ENCODE measurements at regions not wholly inside any gene's neighbourhood (a gene's known extent, or its start where the extent isn't known, plus 50 kb on each side); places are given as distances from the start of the nearest gene placed in this dataset.
"Not testable (repeated sequence)": the region's sequence is repeated elsewhere in the genome, so short reads cannot be mapped to it uniquely, and the experiment has no call there.

DNA sequence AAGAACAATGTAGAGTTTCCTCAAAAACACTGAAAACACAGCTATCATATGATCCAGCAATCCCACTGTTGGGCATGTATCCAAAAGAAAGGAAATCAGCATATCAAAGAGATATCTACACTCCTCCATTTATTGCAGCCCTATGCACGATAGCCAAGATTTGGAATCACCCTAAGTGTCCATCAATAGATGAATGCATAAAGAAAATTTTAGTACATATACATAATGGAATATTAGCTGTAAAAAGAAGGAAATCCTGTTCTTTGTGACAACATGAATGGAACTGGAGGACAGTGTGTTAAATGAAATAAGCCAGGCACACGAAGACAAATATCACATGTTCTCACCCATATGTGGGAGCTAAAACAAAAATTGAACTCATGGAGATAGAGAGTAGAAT, 114.5 kb upstream of the FN1 start:
- Histone ChIP-seq H3K27me3 (ENCODE audit: control insufficient read depth in 1 of 2, insufficient read depth in 2 of 2, low read length in 2 of 2) (no peaks in the 10 kb centered on the region), H3K36me3 (ENCODE audit: control insufficient read depth in 1 of 2, insufficient read depth in 2 of 2, low read length in 2 of 2) (no peaks in the 10 kb centered on the region), H3K4me1 (ENCODE audit: control insufficient read depth in 1 of 2, insufficient read depth in 2 of 2, low read length in 2 of 2) (no peaks in the 10 kb centered on the region), H3K4me3 (ENCODE audit: low read depth in 1 of 2, low read length in 2 of 2) (no peak overlapping the region), H3K9me3 (ENCODE audit: control insufficient read depth in 1 of 2, low read length in 2 of 2) (no peaks in the 10 kb centered on the region), H3K9ac (ENCODE audit: low read depth in 1 of 2, low read length in 2 of 2) (no peak overlapping the region), H3K27ac (ENCODE audit: low read depth, low read length) (no peak overlapping the region)

DNA sequence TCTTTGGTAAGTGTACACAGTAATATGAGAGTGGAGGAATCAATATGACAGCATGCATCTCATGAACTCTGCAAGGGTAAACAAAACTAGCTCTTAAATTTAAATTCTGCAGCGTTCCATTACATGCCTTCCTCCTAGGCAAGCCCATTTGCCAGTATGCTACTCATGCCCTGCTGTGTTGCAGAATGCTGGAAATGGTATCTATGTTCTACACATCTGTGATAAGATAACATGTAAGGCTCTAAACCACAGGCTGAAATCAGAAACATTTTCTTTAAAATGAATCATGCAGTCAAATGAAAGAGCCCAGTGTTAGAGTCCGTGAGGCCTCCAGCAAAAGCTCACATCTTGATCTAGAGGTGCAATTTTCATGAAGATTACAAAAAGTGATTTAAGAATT, 112.8 kb upstream of the FN1 start:
- H3K4me1 ChIP-seq (ENCODE audit: control insufficient read depth in 1 of 2, insufficient read depth in 2 of 2, low read length in 2 of 2) = no peaks in the 10 kb centered on the region
- no peaks in the 10 kb centered on the region for H3K27me3 ChIP-seq (ENCODE audit: control insufficient read depth in 1 of 2, insufficient read depth in 2 of 2, low read length in 2 of 2)
- no peak overlapping the region for H3K4me3 ChIP-seq (ENCODE audit: low read depth in 1 of 2, low read length in 2 of 2)

DNA sequence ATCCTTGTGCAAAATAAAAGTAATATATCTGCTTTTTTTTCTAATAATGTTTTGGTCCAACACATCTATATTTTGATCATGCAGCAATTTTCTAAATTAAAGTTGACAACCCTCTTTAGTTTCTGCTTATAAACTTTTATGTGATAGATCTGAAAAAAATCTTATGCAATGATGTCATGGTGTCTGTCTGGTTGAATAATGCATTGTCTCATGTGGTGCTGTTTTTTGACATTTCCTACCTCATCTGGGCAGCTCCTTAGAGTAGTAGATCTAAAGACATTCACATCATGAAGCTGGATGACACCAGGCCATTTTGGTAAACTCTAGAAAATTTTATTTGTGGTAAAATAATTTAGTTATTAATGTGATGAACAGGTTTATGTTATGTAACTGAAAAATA, 106.8 kb upstream of the FN1 start:
- H3K4me3 ChIP-seq (ENCODE audit: low read depth in 1 of 2, low read length in 2 of 2) = no peak overlapping the region
- no peak overlapping the region for H3K27ac ChIP-seq (ENCODE audit: low read depth, low read length)
- no peaks in the 10 kb centered on the region for H3K9me3 ChIP-seq (ENCODE audit: control insufficient read depth in 1 of 2, low read length in 2 of 2)
- no peaks in the 10 kb centered on the region for H3K27me3 ChIP-seq (ENCODE audit: control insufficient read depth in 1 of 2, insufficient read depth in 2 of 2, low read length in 2 of 2)
- H3K4me1 ChIP-seq (ENCODE audit: control insufficient read depth in 1 of 2, insufficient read depth in 2 of 2, low read length in 2 of 2) = no peaks in the 10 kb centered on the region
- no peak overlapping the region for H3K9ac ChIP-seq (ENCODE audit: low read depth in 1 of 2, low read length in 2 of 2)
- no peaks in the 10 kb centered on the region for H3K36me3 ChIP-seq (ENCODE audit: control insufficient read depth in 1 of 2, insufficient read depth in 2 of 2, low read length in 2 of 2)

More for the DNA sequence above, 112.8 kb upstream of the FN1 start:
- Histone ChIP-seq H3K9ac (ENCODE audit: low read depth in 1 of 2, low read length in 2 of 2) (no peak overlapping the region), H3K36me3 (ENCODE audit: control insufficient read depth in 1 of 2, insufficient read depth in 2 of 2, low read length in 2 of 2) (no peaks in the 10 kb centered on the region), H3K9me3 (ENCODE audit: control insufficient read depth in 1 of 2, low read length in 2 of 2) (no peaks in the 10 kb centered on the region), H3K27ac (ENCODE audit: low read depth, low read length) (no peak overlapping the region)

DNA sequence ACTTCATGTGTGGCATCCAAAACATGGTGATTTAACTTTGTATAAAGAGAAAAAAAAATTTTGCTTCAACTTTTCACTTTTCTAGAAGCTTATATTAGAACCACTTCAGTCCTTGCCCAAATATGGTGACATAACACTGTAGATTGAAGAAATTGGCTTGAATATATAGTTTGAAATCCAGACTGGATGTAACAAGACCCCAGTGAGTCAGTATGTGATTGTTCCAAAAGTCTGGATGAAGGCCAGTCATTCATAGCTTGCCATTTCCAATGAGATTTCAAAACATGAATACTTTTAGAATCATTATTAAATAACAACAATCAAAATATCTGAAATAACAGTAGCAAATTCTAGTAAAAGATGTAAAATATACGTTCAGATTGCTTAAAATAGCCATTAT, 104.8 kb upstream of the FN1 start:
- H3K9ac ChIP-seq (ENCODE audit: low read depth in 1 of 2, low read length in 2 of 2) = no peak overlapping the region
- H3K9me3 ChIP-seq (ENCODE audit: control insufficient read depth in 1 of 2, low read length in 2 of 2) = no peaks in the 10 kb centered on the region
- H3K36me3 ChIP-seq (ENCODE audit: control insufficient read depth in 1 of 2, insufficient read depth in 2 of 2, low read length in 2 of 2) = no peaks in the 10 kb centered on the region
- H3K27me3 ChIP-seq (ENCODE audit: control insufficient read depth in 1 of 2, insufficient read depth in 2 of 2, low read length in 2 of 2) = no peaks in the 10 kb centered on the region
- H3K27ac ChIP-seq (ENCODE audit: low read depth, low read length) = no peak overlapping the region
- no peak overlapping the region for H3K4me3 ChIP-seq (ENCODE audit: low read depth in 1 of 2, low read length in 2 of 2)
- no peaks in the 10 kb centered on the region for H3K4me1 ChIP-seq (ENCODE audit: control insufficient read depth in 1 of 2, insufficient read depth in 2 of 2, low read length in 2 of 2)

DNA sequence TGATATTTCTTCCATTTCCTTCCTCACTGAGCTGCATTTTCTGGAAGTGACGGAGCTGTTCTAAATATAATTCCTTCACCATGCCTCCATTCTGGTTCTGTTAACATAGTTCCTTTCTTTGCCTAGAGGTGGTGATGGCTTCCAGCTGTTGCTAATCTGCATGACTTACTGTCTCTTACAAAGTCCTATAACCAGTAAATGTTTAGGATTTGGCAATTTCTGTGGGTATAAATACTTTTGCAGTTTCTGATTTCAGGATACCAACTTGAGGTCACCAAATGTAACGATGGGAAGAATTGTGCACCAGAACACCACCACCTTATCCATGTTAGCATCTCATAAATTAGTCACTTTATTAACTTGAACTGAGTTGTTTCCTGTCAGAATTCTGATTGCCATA, 101.7 kb upstream of the FN1 start:
- Histone ChIP-seq H3K9me3 (ENCODE audit: control insufficient read depth in 1 of 2, low read length in 2 of 2) (peaks cover 0 to 3% of the 10 kb centered on the region in 2 donors), H3K36me3 (ENCODE audit: control insufficient read depth in 1 of 2, insufficient read depth in 2 of 2, low read length in 2 of 2) (no peaks in the 10 kb centered on the region), H3K27ac (ENCODE audit: low read depth, low read length) (no peak overlapping the region), H3K4me1 (ENCODE audit: control insufficient read depth in 1 of 2, insufficient read depth in 2 of 2, low read length in 2 of 2) (no peaks in the 10 kb centered on the region), H3K9ac (ENCODE audit: low read depth in 1 of 2, low read length in 2 of 2) (no peak overlapping the region), H3K4me3 (ENCODE audit: low read depth in 1 of 2, low read length in 2 of 2) (no peak overlapping the region), H3K27me3 (ENCODE audit: control insufficient read depth in 1 of 2, insufficient read depth in 2 of 2, low read length in 2 of 2) (no peaks in the 10 kb centered on the region)

DNA sequence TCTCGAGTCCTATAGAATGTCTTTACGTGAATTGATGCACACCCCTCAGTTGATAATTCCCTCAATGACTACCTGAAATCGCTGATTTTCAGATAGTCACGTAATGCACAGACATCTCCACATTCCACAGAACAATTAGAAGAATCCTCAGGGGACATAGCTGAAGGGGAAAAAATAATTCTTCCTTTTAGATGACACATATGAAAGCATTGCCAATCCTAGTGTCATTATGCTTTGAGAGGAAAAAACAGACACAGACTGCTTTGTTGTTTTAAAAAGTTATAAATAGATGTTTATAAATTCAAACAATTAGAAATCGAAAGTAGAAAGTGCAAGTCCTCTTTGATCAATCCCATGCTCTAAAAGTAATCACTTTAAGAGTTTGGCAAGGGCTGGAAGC, 100.6 kb upstream of the FN1 start:
- H3K27ac ChIP-seq (ENCODE audit: low read depth, low read length) = no peak overlapping the region

DNA sequence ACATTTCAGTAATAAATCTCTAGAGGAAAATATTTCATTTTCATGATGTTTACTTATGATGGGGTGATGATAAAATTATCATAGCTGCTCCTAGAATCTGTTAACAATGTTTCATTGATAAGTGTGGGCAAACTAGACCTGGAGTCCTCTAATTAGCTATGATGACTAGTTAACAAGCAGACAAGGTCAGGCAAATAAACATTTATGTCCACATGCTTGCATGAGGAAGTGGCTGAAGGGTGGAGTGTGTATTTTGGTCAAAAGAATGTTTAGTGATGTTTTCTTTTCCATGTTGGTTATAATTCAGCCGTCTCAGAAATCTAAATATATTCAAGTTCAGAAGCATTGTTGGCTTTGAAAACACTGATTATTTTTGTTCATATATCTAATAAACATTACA, 99.9 kb upstream of the FN1 start:
- Histone ChIP-seq H3K9ac (ENCODE audit: low read depth in 1 of 2, low read length in 2 of 2) (no peak overlapping the region), H3K27ac (ENCODE audit: low read depth, low read length) (no peak overlapping the region), H3K4me1 (ENCODE audit: control insufficient read depth in 1 of 2, insufficient read depth in 2 of 2, low read length in 2 of 2) (no peaks in the 10 kb centered on the region), H3K4me3 (ENCODE audit: low read depth in 1 of 2, low read length in 2 of 2) (no peak overlapping the region), H3K9me3 (ENCODE audit: control insufficient read depth in 1 of 2, low read length in 2 of 2) (peaks cover 0 to 3% of the 10 kb centered on the region in 2 donors), H3K36me3 (ENCODE audit: control insufficient read depth in 1 of 2, insufficient read depth in 2 of 2, low read length in 2 of 2) (no peaks in the 10 kb centered on the region), H3K27me3 (ENCODE audit: control insufficient read depth in 1 of 2, insufficient read depth in 2 of 2, low read length in 2 of 2) (no peaks in the 10 kb centered on the region)

More for the DNA sequence above, 100.6 kb upstream of the FN1 start:
- Histone ChIP-seq H3K4me3 (ENCODE audit: low read depth in 1 of 2, low read length in 2 of 2) (no peak overlapping the region), H3K36me3 (ENCODE audit: control insufficient read depth in 1 of 2, insufficient read depth in 2 of 2, low read length in 2 of 2) (no peaks in the 10 kb centered on the region), H3K9ac (ENCODE audit: low read depth in 1 of 2, low read length in 2 of 2) (no peak overlapping the region), H3K9me3 (ENCODE audit: control insufficient read depth in 1 of 2, low read length in 2 of 2) (peaks cover 0 to 3% of the 10 kb centered on the region in 2 donors), H3K27me3 (ENCODE audit: control insufficient read depth in 1 of 2, insufficient read depth in 2 of 2, low read length in 2 of 2) (no peaks in the 10 kb centered on the region), H3K4me1 (ENCODE audit: control insufficient read depth in 1 of 2, insufficient read depth in 2 of 2, low read length in 2 of 2) (no peaks in the 10 kb centered on the region)

DNA sequence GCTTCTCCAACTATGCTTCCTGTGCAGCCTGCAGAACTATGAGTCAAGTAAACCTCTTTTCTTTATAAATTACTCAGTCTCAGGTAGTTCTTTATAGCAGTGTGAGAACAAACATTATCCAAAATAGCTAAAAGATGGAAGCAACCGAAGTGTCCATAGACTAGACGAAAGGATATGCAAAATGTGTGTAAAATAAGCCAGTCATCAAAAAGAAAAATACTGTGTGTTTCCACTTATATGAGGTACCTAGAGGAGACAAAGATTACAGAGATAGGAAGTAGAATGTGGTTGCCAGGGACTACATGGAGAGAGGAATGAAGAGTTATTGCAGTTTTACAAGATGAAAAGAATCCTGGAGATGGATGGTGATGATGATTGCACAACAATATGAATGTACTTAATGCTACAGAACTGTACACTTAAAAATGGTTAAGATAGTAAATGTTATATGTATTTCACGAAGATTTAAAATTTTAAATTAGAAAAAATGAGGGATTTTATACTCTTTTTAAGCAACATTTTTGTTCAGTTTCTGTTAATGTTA, 99.3 kb upstream of the FN1 start:
- no peak overlapping the region for H3K9ac ChIP-seq (ENCODE audit: low read depth in 1 of 2, low read length in 2 of 2)
- H3K4me1 ChIP-seq (ENCODE audit: control insufficient read depth in 1 of 2, insufficient read depth in 2 of 2, low read length in 2 of 2) = no peaks in the 10 kb centered on the region
- no peaks in the 10 kb centered on the region for H3K27me3 ChIP-seq (ENCODE audit: control insufficient read depth in 1 of 2, insufficient read depth in 2 of 2, low read length in 2 of 2)
- no peak overlapping the region for H3K27ac ChIP-seq (ENCODE audit: low read depth, low read length)
- no peaks in the 10 kb centered on the region for H3K36me3 ChIP-seq (ENCODE audit: control insufficient read depth in 1 of 2, insufficient read depth in 2 of 2, low read length in 2 of 2)
- peaks cover 0 to 3% of the 10 kb centered on the region in 2 donors for H3K9me3 ChIP-seq (ENCODE audit: control insufficient read depth in 1 of 2, low read length in 2 of 2)
- H3K4me3 ChIP-seq (ENCODE audit: low read depth in 1 of 2, low read length in 2 of 2) = no peak overlapping the region

DNA sequence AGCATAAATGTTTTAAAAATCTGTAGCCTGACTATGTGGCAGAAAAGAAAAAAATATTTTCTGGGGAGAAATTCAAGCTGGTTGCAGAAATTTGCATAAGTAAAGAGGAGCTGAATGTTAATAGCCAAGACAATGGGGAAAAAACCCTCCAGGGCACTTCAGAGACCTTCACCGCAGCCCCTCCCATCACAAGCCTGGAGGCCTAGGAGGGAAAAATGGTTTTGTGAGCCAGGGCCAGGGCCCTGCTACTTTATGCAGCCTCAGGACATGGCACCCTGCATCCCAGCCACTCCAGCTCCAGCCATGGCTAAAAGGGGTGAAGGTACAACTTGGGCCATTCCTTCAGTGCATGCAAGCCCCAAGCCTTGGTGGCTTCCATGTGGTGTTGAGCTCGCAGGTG, 97.8 kb upstream of the FN1 start:
- H3K4me1 ChIP-seq (ENCODE audit: control insufficient read depth in 1 of 2, insufficient read depth in 2 of 2, low read length in 2 of 2); H3K36me3 ChIP-seq (ENCODE audit: control insufficient read depth in 1 of 2, insufficient read depth in 2 of 2, low read length in 2 of 2); H3K9ac ChIP-seq (ENCODE audit: low read depth in 1 of 2, low read length in 2 of 2); H3K27me3 ChIP-seq (ENCODE audit: control insufficient read depth in 1 of 2, insufficient read depth in 2 of 2, low read length in 2 of 2); H3K9me3 ChIP-seq (ENCODE audit: control insufficient read depth in 1 of 2, low read length in 2 of 2); H3K27ac ChIP-seq (ENCODE audit: low read depth, low read length); H3K4me3 ChIP-seq (ENCODE audit: low read depth in 1 of 2, low read length in 2 of 2): not testable (repeated sequence)

DNA sequence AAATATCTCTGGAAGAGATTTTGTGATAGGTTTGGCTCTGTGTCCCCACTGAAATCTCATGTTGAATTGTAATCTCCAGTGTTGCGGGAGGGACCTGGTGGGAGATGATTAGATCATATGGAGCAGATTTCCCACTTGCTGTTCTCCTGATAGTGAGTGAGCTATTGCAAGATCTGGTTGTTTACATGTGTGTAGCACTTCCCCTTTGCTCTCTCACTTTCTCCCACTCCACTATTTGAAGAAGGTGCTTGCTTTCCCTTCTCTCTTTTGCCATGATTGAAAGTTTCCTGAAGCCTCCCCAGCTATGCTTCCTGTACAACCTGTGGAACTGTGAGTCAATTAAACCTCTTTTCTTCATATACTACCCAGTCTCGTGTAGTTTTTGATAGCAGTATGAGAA, 97.0 kb upstream of the FN1 start:
- Histone ChIP-seq H3K4me3 (ENCODE audit: low read depth in 1 of 2, low read length in 2 of 2) (no peak overlapping the region), H3K4me1 (ENCODE audit: control insufficient read depth in 1 of 2, insufficient read depth in 2 of 2, low read length in 2 of 2) (no peaks in the 10 kb centered on the region), H3K27me3 (ENCODE audit: control insufficient read depth in 1 of 2, insufficient read depth in 2 of 2, low read length in 2 of 2) (no peaks in the 10 kb centered on the region), H3K27ac (ENCODE audit: low read depth, low read length) (no peak overlapping the region), H3K9me3 (ENCODE audit: control insufficient read depth in 1 of 2, low read length in 2 of 2) (peaks cover 0 to 3% of the 10 kb centered on the region in 2 donors), H3K9ac (ENCODE audit: low read depth in 1 of 2, low read length in 2 of 2) (no peak overlapping the region), H3K36me3 (ENCODE audit: control insufficient read depth in 1 of 2, insufficient read depth in 2 of 2, low read length in 2 of 2) (no peaks in the 10 kb centered on the region)

DNA sequence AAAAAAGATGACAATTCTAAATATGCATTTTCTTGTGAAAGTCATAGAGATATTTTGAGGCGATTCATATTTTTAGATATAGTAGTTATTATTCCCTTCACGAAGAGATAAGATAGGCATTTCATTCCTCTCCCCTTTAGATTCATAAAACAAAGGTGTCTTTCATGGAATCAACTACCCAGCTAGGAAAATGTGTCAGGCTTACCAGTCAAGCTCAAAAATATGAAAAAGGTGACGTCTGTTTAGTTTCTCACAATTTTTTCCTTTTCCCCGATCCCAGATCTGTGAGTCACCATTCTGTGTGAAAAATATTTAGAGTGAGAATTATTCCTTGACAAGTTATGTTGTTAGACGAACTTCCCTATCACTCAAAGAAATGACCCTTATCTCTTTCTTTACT, 95.4 kb upstream of the FN1 start:
- Histone ChIP-seq H3K27me3 (ENCODE audit: control insufficient read depth in 1 of 2, insufficient read depth in 2 of 2, low read length in 2 of 2) (no peaks in the 10 kb centered on the region), H3K4me1 (ENCODE audit: control insufficient read depth in 1 of 2, insufficient read depth in 2 of 2, low read length in 2 of 2) (no peaks in the 10 kb centered on the region), H3K9ac (ENCODE audit: low read depth in 1 of 2, low read length in 2 of 2) (no peak overlapping the region), H3K36me3 (ENCODE audit: control insufficient read depth in 1 of 2, insufficient read depth in 2 of 2, low read length in 2 of 2) (no peaks in the 10 kb centered on the region), H3K27ac (ENCODE audit: low read depth, low read length) (no peak overlapping the region), H3K9me3 (ENCODE audit: control insufficient read depth in 1 of 2, low read length in 2 of 2) (peaks cover 0 to 3% of the 10 kb centered on the region in 2 donors), H3K4me3 (ENCODE audit: low read depth in 1 of 2, low read length in 2 of 2) (no peak overlapping the region)

Measured in duodenal mucosa (tissue), 2 donors.